ENCODE measurements at regions not wholly inside any gene's neighbourhood (a gene's known extent, or its start where the extent isn't known, plus 50 kb on each side); places are given as distances from the start of the nearest gene placed in this dataset.

DNA sequence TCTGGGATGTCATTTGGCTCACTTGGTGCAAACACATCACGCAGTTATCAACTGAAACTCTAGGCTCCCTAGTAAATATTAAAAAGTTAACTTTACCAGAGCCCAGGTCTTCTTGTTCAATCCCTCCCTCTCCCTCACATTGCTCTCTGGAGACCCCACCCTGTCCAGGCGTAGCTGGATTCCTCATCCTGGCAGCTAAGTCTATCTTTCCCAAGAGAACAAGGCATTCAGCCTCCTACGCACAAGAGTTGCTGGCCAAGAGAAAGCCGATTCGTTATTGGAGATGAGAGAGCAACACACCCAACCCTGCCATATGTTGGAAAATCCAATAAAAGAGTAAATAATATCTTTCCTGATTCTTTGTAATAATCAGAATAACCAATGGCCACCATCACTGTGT is 117.9 kb downstream of the SLC30A10 start:
- Histone ChIP-seq H3K9me3 (ENCODE audit: control insufficient read depth, low read length) (peaks cover 2% of the 10 kb centered on the region), H3K27ac (ENCODE audit: low read depth in 1 of 2, low read length in 2 of 2) (no peak overlapping the region), H3K36me3 (ENCODE audit: control insufficient read depth in 1 of 2, insufficient read depth in 2 of 2, low read length in 1 of 2) (no peaks in the 10 kb centered on the region), H3K4me3 (ENCODE audit: low read length in 2 of 2) (no peak overlapping the region), H3K4me1 (ENCODE audit: control insufficient read depth in 1 of 2, insufficient read depth in 2 of 2, low read length in 2 of 2) (no peaks in the 10 kb centered on the region), H3K27me3 (ENCODE audit: control insufficient read depth in 1 of 2, insufficient read depth in 2 of 2, low read length in 1 of 2) (no peaks in the 10 kb centered on the region)
- intact Hi-C loops (cut with DNase I): no loop called here
- DNase-seq: no peak
- 80 to 85% methylated on average over 5 of the region's 5 CpGs for WGBS, 2 donors
- ATAC-seq (ENCODE audit: low FRiP score): no peak

DNA sequence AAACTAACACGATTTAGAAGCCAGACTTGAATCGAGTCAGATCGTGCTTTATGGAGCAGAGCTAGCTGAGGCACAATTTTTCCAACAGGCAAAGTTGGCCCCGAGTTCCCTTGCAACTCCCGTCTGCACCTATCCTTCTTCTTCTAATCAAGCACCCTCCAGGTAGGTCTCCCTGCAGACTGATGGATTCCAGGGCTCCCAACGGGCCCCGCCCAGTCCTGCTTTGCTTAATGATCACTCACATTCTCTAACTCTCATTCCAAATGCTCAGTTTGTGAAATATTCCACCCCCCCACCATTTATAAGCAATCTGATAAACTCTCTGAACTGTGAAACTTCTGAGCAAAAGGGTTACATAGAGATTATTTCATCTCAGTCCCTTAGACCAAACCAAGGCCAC is 119.6 kb downstream of the SLC30A10 start:
- DNase-seq (no peak), ATAC-seq (ENCODE audit: low FRiP score) (no peak)
- Histone ChIP-seq H3K36me3 (ENCODE audit: control insufficient read depth in 1 of 2, insufficient read depth in 2 of 2, low read length in 1 of 2) (no peaks in the 10 kb centered on the region), H3K27ac (ENCODE audit: low read depth in 1 of 2, low read length in 2 of 2) (no peak overlapping the region), H3K4me3 (ENCODE audit: low read length in 2 of 2) (no peak overlapping the region), H3K9me3 (ENCODE audit: control insufficient read depth, low read length) (peaks cover 2% of the 10 kb centered on the region), H3K4me1 (ENCODE audit: control insufficient read depth in 1 of 2, insufficient read depth in 2 of 2, low read length in 2 of 2) (no peaks in the 10 kb centered on the region), H3K27me3 (ENCODE audit: control insufficient read depth in 1 of 2, insufficient read depth in 2 of 2, low read length in 1 of 2) (no peaks in the 10 kb centered on the region)
- WGBS, 2 donors: 81 to 84% methylated on average over 7 of the region's 7 CpGs
- intact Hi-C loops (cut with DNase I): no loop called here

GRCh38 chr1:219806642-219807041 is 121.7 kb downstream of the SLC30A10 start:
- DNase-seq (no peak), ATAC-seq (ENCODE audit: low FRiP score) (no peak)
- no peak overlapping the region for H3K27ac ChIP-seq (ENCODE audit: low read depth in 1 of 2, low read length in 2 of 2)
- H3K9me3 ChIP-seq (ENCODE audit: control insufficient read depth, low read length): peaks cover 2% of the 10 kb centered on the region
- H3K36me3 ChIP-seq (ENCODE audit: control insufficient read depth in 1 of 2, insufficient read depth in 2 of 2, low read length in 1 of 2): no peaks in the 10 kb centered on the region
- no peaks in the 10 kb centered on the region for H3K27me3 ChIP-seq (ENCODE audit: control insufficient read depth in 1 of 2, insufficient read depth in 2 of 2, low read length in 1 of 2)
- intact Hi-C loops (cut with DNase I): no loop called here
- H3K4me3 ChIP-seq (ENCODE audit: low read length in 2 of 2): no peak overlapping the region
- no peaks in the 10 kb centered on the region for H3K4me1 ChIP-seq (ENCODE audit: control insufficient read depth in 1 of 2, insufficient read depth in 2 of 2, low read length in 2 of 2)
- 87 to 93% methylated on average over 2 of the region's 2 CpGs for WGBS, 2 donors

DNA sequence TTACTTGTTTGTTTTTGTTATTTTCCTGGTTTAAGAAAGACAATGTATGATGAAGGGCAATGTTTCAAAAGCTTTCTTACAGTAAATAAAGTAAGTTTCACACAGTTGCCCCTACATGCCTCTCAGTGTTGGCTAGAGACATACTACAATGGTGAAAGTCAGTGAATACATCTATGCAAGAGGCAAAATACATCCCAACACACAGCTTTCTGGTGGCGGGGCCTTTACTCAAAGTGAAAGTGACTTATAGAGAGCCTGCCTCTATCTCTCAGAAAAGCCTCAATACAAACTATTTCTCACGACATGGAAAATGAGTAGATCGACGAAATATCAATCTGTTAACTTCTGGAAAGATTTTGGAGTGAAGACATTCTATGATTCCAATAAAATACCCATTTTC is 122.3 kb downstream of the SLC30A10 start:
- 65 to 66% methylated on average over 4 of the region's 4 CpGs for WGBS, 2 donors
- Histone ChIP-seq H3K36me3 (ENCODE audit: control insufficient read depth in 1 of 2, insufficient read depth in 2 of 2, low read length in 1 of 2) (no peaks in the 10 kb centered on the region), H3K4me1 (ENCODE audit: control insufficient read depth in 1 of 2, insufficient read depth in 2 of 2, low read length in 2 of 2) (no peaks in the 10 kb centered on the region), H3K4me3 (ENCODE audit: low read length in 2 of 2) (no peak overlapping the region), H3K27me3 (ENCODE audit: control insufficient read depth in 1 of 2, insufficient read depth in 2 of 2, low read length in 1 of 2) (no peaks in the 10 kb centered on the region), H3K27ac (ENCODE audit: low read depth in 1 of 2, low read length in 2 of 2) (no peak overlapping the region), H3K9me3 (ENCODE audit: control insufficient read depth, low read length) (peaks cover 2% of the 10 kb centered on the region)
- ATAC-seq (ENCODE audit: low FRiP score) (no peak), DNase-seq (no peak)
- intact Hi-C loops (cut with DNase I): no loop called here

GRCh38 chr1:219805191-219805590 is 123.2 kb downstream of the SLC30A10 start:
- Histone ChIP-seq H3K4me3 (ENCODE audit: low read length in 2 of 2) (no peak overlapping the region), H3K36me3 (ENCODE audit: control insufficient read depth in 1 of 2, insufficient read depth in 2 of 2, low read length in 1 of 2) (no peaks in the 10 kb centered on the region), H3K9me3 (ENCODE audit: control insufficient read depth, low read length) (peaks cover 2% of the 10 kb centered on the region), H3K4me1 (ENCODE audit: control insufficient read depth in 1 of 2, insufficient read depth in 2 of 2, low read length in 2 of 2) (no peaks in the 10 kb centered on the region), H3K27ac (ENCODE audit: low read depth in 1 of 2, low read length in 2 of 2) (no peak overlapping the region), H3K27me3 (ENCODE audit: control insufficient read depth in 1 of 2, insufficient read depth in 2 of 2, low read length in 1 of 2) (no peaks in the 10 kb centered on the region)
- intact Hi-C loops (cut with DNase I): no loop called here
- DNase-seq (no peak), ATAC-seq (ENCODE audit: low FRiP score) (no peak)
- 56 to 57% methylated on average over 6 of the region's 6 CpGs for WGBS, 2 donors

- H3K27ac ChIP-seq (ENCODE audit: low read depth in 1 of 2, low read length in 2 of 2): no peak overlapping the region
- H3K4me1 ChIP-seq (ENCODE audit: control insufficient read depth in 1 of 2, insufficient read depth in 2 of 2, low read length in 2 of 2): no peaks in the 10 kb centered on the region
- no peak for ATAC-seq (ENCODE audit: low FRiP score)
- 91 to 93% methylated on average over 5 of the region's 5 CpGs for whole genome bisulfite sequencing, 2 donors
- no peaks in the 10 kb centered on the region for H3K9me3 ChIP-seq (ENCODE audit: control insufficient read depth, low read length)
- DNase-seq: no peak
- no peaks in the 10 kb centered on the region for H3K36me3 ChIP-seq (ENCODE audit: control insufficient read depth in 1 of 2, insufficient read depth in 2 of 2, low read length in 1 of 2)
- intact Hi-C loops (cut with DNase I): no loop called here
- H3K27me3 ChIP-seq (ENCODE audit: control insufficient read depth in 1 of 2, insufficient read depth in 2 of 2, low read length in 1 of 2): no peaks in the 10 kb centered on the region
- no peak overlapping the region for H3K4me3 ChIP-seq (ENCODE audit: low read length in 2 of 2)
These were observed 127.1 kb downstream of the SLC30A10 start for GRCh38 chr1:219801156-219801820.

DNA sequence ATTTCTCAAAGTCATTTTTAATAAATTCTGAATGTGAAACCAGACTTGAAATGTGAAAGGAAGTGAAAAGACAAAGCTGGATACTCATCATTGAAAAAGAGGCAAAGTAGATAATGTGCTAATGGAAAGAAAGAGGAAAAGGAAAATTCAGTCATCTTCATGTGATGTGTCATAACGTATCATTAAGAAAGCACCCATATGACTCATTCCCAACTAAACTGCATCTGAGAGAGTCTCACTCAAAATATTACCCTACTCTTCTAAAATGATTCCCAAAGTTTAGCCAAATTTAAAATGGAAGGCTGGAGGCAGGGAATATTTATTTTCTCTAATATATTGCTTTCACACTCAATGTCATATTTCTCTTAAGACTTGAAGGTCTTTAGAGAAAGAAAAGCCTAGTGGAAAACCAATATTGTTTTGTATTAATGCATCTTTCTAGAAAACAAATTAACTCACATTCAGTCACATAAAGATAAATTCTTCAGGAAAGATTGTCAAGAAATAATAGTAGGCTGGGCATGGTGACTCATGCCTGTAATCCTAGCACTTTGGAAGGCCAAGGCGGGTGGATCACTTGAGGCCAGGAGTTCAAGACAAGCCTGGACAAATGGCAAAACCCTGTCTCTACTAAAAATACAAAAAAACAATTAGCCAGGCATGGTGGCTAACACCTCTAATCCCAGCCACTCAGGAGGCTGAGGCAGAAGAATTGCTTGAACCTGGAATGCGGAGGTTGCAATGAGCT is 129.9 kb downstream of the SLC30A10 start:
- Histone ChIP-seq H3K36me3 (ENCODE audit: control insufficient read depth in 1 of 2, insufficient read depth in 2 of 2, low read length in 1 of 2) (no peaks in the 10 kb centered on the region), H3K27me3 (ENCODE audit: control insufficient read depth in 1 of 2, insufficient read depth in 2 of 2, low read length in 1 of 2) (no peaks in the 10 kb centered on the region), H3K4me3 (ENCODE audit: low read length in 2 of 2) (no peak overlapping the region), H3K27ac (ENCODE audit: low read depth in 1 of 2, low read length in 2 of 2) (no peak overlapping the region), H3K9me3 (ENCODE audit: control insufficient read depth, low read length) (no peaks in the 10 kb centered on the region), H3K4me1 (ENCODE audit: control insufficient read depth in 1 of 2, insufficient read depth in 2 of 2, low read length in 2 of 2) (no peaks in the 10 kb centered on the region)
- ATAC-seq (ENCODE audit: low FRiP score) (no peak), DNase-seq (no peak)
- intact Hi-C loops (cut with DNase I): no loop called here
- 83 to 84% methylated on average over 3 of the region's 3 CpGs for WGBS, 2 donors

DNA sequence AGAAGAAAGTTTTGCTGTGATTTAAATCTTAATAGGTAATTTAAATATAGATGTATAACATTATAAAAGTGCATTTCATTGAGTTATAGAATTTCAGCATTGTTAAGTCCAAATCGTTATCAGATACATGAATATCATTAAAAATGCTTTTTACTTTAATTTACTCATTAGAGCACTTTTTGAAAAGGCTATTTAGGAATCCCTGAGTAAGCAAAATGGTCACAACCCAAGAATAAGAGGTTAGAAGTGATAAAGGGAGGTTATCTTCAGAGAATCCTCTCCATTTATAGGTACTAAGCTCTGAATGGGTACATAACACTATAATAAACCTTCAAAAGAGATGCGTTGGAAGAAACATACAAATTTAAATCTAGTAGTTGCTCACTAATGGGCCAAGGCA is 130.7 kb downstream of the SLC30A10 start:
- Histone ChIP-seq H3K27me3 (ENCODE audit: control insufficient read depth in 1 of 2, insufficient read depth in 2 of 2, low read length in 1 of 2) (no peaks in the 10 kb centered on the region), H3K4me3 (ENCODE audit: low read length in 2 of 2) (no peak overlapping the region), H3K27ac (ENCODE audit: low read depth in 1 of 2, low read length in 2 of 2) (no peak overlapping the region), H3K36me3 (ENCODE audit: control insufficient read depth in 1 of 2, insufficient read depth in 2 of 2, low read length in 1 of 2) (no peaks in the 10 kb centered on the region), H3K4me1 (ENCODE audit: control insufficient read depth in 1 of 2, insufficient read depth in 2 of 2, low read length in 2 of 2) (no peaks in the 10 kb centered on the region), H3K9me3 (ENCODE audit: control insufficient read depth, low read length) (no peaks in the 10 kb centered on the region)
- intact Hi-C loops (cut with DNase I): no loop called here
- WGBS, 2 donors: 92% methylated on average over 2 of the region's 2 CpGs
- DNase-seq (no peak), ATAC-seq (ENCODE audit: low FRiP score) (no peak)

DNA sequence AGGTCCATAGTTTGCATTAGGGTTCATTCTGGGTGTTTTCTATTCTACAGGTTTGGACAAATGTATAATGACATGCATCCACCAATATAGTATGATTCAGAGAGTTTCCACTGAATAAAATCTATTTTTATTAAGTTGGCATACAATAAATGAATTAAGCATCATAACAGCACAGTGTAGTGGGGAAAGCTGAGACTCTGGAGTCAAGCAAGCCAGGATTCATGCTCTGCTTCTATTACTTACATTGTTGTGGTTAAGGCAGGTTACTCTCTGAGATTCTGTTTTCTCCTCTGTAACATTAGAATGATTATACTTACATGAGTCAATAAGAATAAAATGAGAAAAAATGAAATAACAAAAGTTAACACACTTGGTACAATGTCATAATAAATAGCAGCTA is 131.3 kb downstream of the SLC30A10 start:
- Histone ChIP-seq H3K4me1 (ENCODE audit: control insufficient read depth in 1 of 2, insufficient read depth in 2 of 2, low read length in 2 of 2) (no peaks in the 10 kb centered on the region), H3K4me3 (ENCODE audit: low read length in 2 of 2) (no peak overlapping the region), H3K27ac (ENCODE audit: low read depth in 1 of 2, low read length in 2 of 2) (no peak overlapping the region), H3K9me3 (ENCODE audit: control insufficient read depth, low read length) (no peaks in the 10 kb centered on the region), H3K27me3 (ENCODE audit: control insufficient read depth in 1 of 2, insufficient read depth in 2 of 2, low read length in 1 of 2) (no peaks in the 10 kb centered on the region), H3K36me3 (ENCODE audit: control insufficient read depth in 1 of 2, insufficient read depth in 2 of 2, low read length in 1 of 2) (no peaks in the 10 kb centered on the region)
- DNase-seq (no peak), ATAC-seq (ENCODE audit: low FRiP score) (no peak)
- intact Hi-C loops (cut with DNase I): no loop called here

Measured in aorta (tissue), 5 donors.